Panc1 (cell line): ENCODE measurements at regions not wholly inside any gene's neighbourhood (a gene's known extent, or its start where the extent isn't known, plus 50 kb on each side); places are given as distances from the start of the nearest gene placed in this dataset.

Experiments used
- ATAC-seq: fragments of 200-7000 bp; cut with Tn5 transposase; 2 replicates; pipeline ENCODE4 v1.9.1; 2020; ENCODE audit warnings: mild to moderate bottlenecking, moderate library complexity
- BruUV-seq: library from RNA; stranded (reverse); fragments of 400-500 nt; replicated peaks from 2 replicates; lab custom pipeline; 2021; lab: Mats Ljungman, UMichigan
- CTCF ChIA-PET: fragments of 300-600 bp; sonication (Branson Sonifier 250); formaldehyde crosslinking; loops from one replicate; lab custom pipeline; 2022; ENCODE audit warnings: antibody characterized with exemption; lab: Charles Lee
- POLR2A ChIA-PET: fragments of 300-600 bp; sonication (Branson Sonifier 250); formaldehyde crosslinking; loops from one replicate; lab custom pipeline; 2022; ENCODE audit warnings: antibody characterized with exemption; lab: Charles Lee
- DNase-seq: peaks from one replicate; pipeline ENCODE4 v3.0.0-alpha.2; 2010; ENCODE audit warnings: low read depth, low spot score
- H3K27ac ChIP-seq: 2 replicates; pipeline ENCODE4 v1.5.1; 2011; ENCODE audit warnings: mild to moderate bottlenecking, low read length, inconsistent platforms
- H3K27me3 ChIP-seq: fragments of 200-500 bp; sonication (Bioruptor generic); 2 replicates; pipeline ENCODE4 v1.6.0; 2014; ENCODE audit warnings: low read length, inconsistent platforms; ENCODE audit not compliant: control insufficient read depth, insufficient read depth
- H3K36me3 ChIP-seq: fragments of 200-500 bp; sonication (Bioruptor generic); 2 replicates; pipeline ENCODE4 v1.5.1; 2014; ENCODE audit warnings: inconsistent platforms, mild to moderate bottlenecking, low read length, moderate library complexity; ENCODE audit not compliant: control insufficient read depth, insufficient read depth
- H3K4me1 ChIP-seq: 2 replicates; pipeline ENCODE4 v1.5.1; 2011; ENCODE audit warnings: inconsistent platforms, mild to moderate bottlenecking, low read length, moderate library complexity; ENCODE audit not compliant: control insufficient read depth, insufficient read depth
- H3K4me3 ChIP-seq, 2 experiments: 2 replicates each; pipeline ENCODE4 v1.5.1; 2011 to 2012; ENCODE audit warnings: low read depth in 2 of 2, low read length in 2 of 2, mild to moderate bottlenecking in 2 of 2, inconsistent platforms in 1 of 2, moderate library complexity in 1 of 2
- H3K9me3 ChIP-seq: fragments of 200-500 bp; sonication (Bioruptor generic); 2 replicates; pipeline ENCODE4 v1.5.1; 2014; ENCODE audit warnings: low read depth, mild to moderate bottlenecking, inconsistent platforms, low read length, moderate library complexity; ENCODE audit not compliant: control insufficient read depth, insufficient read depth
- POLR2AphosphoS5 ChIP-seq: IDR thresholded peaks from 2 replicates; pipeline ENCODE4 v1.6.1; 2012; ENCODE audit warnings: mild to moderate bottlenecking, low read depth, low read length, moderate library complexity
- REST ChIP-seq, 2 experiments: IDR thresholded peaks; 2 replicates each; pipeline ENCODE4 v1.6.1; 2011 to 2012; ENCODE audit warnings: low read depth in 2 of 2, control low read depth in 1 of 2, low read length in 1 of 2, mild to moderate bottlenecking in 1 of 2, moderate library complexity in 1 of 2; ENCODE audit not compliant: insufficient read depth in 1 of 2
- SIN3A ChIP-seq: IDR thresholded peaks from 2 replicates; pipeline ENCODE4 v1.6.1; 2012; ENCODE audit warnings: low read depth, mild to moderate bottlenecking, low read length, moderate library complexity, borderline replicate concordance; ENCODE audit not compliant: insufficient read depth
- TCF7L2 ChIP-seq: IDR thresholded peaks from 2 replicates; pipeline ENCODE4 v1.6.1; 2011; ENCODE audit warnings: mild to moderate bottlenecking, low read depth, low read length, inconsistent platforms
- in situ Hi-C: cut with HindIII; loops from 2 replicates; pipeline ENCODE4 v1.10.0; 2016; ENCODE audit warnings: low sequenced_read_pairs, low pct_unique_long_range_greater_than_20kb
- intact Hi-C: fragments of 100-400 bp; cut with micrococcal nuclease; formaldehyde crosslinking; loops from one replicate; pipeline ENCODE4 v1.10.0; 2022; ENCODE audit not compliant: unreplicated experiment
- TF ChIP-seq, protein P1 (sequence below): fragments of 450-650 bp; IDR thresholded peaks from 2 replicates; pipeline ENCODE4 v1.5.1; 2017; ENCODE audit warnings: mild to moderate bottlenecking

DNA sequence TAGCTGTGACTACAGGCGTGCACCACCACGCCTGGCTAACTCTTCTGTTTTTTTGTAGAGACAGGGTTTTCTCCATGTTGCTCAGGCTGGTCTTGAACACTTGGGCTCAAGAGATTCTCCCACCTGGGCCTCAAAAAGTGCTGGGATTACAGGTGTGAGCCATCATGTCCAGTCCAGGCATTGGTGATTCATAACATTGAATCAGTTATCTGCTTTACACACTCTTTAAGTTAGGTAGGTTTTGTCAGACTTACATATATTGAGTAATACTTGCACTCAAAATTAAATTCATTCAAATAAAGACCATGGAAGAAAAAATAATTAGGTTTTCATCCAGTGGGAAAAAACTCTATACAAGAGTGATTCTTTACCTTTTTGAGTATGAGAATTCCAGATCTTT lies 93.2 kb upstream of the XPO1 start:
- intact Hi-C loops (no loop called here), in situ Hi-C loops (no loop called here)
- no peak overlapping the region for H3K27ac ChIP-seq
- ChIA-PET CTCF (no interaction called here), POLR2A (no interaction called here)
- no peaks in the 10 kb centered on the region for H3K9me3 ChIP-seq
- no peaks in the 10 kb centered on the region for H3K36me3 ChIP-seq
- no TSS peak for BruUV-seq
- DNase-seq (no peak), ATAC-seq (no peak)
- H3K4me1 ChIP-seq, result peaks cover 9% of the 10 kb centered on the region
- no peak overlapping the region for H3K4me3 ChIP-seq
- H3K27me3 ChIP-seq, result no peaks in the 10 kb centered on the region
- TF ChIP-seq SIN3A (no peak), POLR2AphosphoS5 (no peak), TCF7L2 (no peak), REST (IDR thresholded peaks at IDR 0.05; ENCODE audit: insufficient read depth in 1 of 2, low read depth in 2 of 2, low read length in 1 of 2) (no peak)
- TF ChIP-seq, protein P1, sequence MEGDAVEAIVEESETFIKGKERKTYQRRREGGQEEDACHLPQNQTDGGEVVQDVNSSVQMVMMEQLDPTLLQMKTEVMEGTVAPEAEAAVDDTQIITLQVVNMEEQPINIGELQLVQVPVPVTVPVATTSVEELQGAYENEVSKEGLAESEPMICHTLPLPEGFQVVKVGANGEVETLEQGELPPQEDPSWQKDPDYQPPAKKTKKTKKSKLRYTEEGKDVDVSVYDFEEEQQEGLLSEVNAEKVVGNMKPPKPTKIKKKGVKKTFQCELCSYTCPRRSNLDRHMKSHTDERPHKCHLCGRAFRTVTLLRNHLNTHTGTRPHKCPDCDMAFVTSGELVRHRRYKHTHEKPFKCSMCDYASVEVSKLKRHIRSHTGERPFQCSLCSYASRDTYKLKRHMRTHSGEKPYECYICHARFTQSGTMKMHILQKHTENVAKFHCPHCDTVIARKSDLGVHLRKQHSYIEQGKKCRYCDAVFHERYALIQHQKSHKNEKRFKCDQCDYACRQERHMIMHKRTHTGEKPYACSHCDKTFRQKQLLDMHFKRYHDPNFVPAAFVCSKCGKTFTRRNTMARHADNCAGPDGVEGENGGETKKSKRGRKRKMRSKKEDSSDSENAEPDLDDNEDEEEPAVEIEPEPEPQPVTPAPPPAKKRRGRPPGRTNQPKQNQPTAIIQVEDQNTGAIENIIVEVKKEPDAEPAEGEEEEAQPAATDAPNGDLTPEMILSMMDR, result no peak

GRCh38 chr2:61626827-61627226 lies 88.7 kb upstream of the XPO1 start:
- no peak overlapping the region for H3K4me3 ChIP-seq
- POLR2A ChIA-PET, result no interaction called here
- no TSS peak for BruUV-seq
- CTCF ChIA-PET, result no interaction called here
- TF ChIP-seq, protein P1, result no peak
- TF ChIP-seq TCF7L2, result no peak
- no peak for TF ChIP-seq REST (IDR thresholded peaks at IDR 0.05; ENCODE audit: insufficient read depth in 1 of 2, low read depth in 2 of 2, low read length in 1 of 2)
- TF ChIP-seq SIN3A, result no peak
- no peak for TF ChIP-seq POLR2AphosphoS5
- no peaks in the 10 kb centered on the region for H3K4me1 ChIP-seq
- in situ Hi-C loops, result no loop called here
- ATAC-seq (no peak), DNase-seq (no peak)
- no peak overlapping the region for H3K27ac ChIP-seq
- intact Hi-C loops, result no loop called here
- no peaks in the 10 kb centered on the region for H3K36me3 ChIP-seq
- H3K9me3 ChIP-seq, result no peaks in the 10 kb centered on the region
- H3K27me3 ChIP-seq, result no peaks in the 10 kb centered on the region
